Activated naive CD4-positive, alpha-beta T cell treated with anti-CD3 and anti-CD28 coated beads for 36 hours (primary cell): ENCODE measurements at regions not wholly inside any gene's neighbourhood (a gene's known extent, or its start where the extent isn't known, plus 50 kb on each side); places are given as distances from the start of the nearest gene placed in this dataset.

Source experiments
- CTCF ChIA-PET: fragments of 350-600 bp; sonication (Branson Sonifier 250); formaldehyde crosslinking; loops from one replicate; lab custom pipeline; 2021; ENCODE audit warnings: antibody characterized with exemption; lab: Charles Lee
- DNase-seq: peaks from one replicate; pipeline ENCODE4 v3.0.0-alpha.2; 2020
- H3K27ac Mint-ChIP-seq: one replicate; pipeline ENCODE4 v1.8.0; 2021; ENCODE audit warnings: mild to moderate bottlenecking, mixed read lengths
- H3K27me3 Mint-ChIP-seq: one replicate; pipeline ENCODE4 v1.8.0; 2021; ENCODE audit warnings: low read depth, mixed read lengths
- H3K36me3 Mint-ChIP-seq: one replicate; pipeline ENCODE4 v1.8.0; 2021; ENCODE audit warnings: low read depth, mixed read lengths
- H3K4me1 Mint-ChIP-seq: one replicate; pipeline ENCODE4 v1.8.0; 2021; ENCODE audit warnings: low read depth, mixed read lengths
- H3K4me3 Mint-ChIP-seq: one replicate; pipeline ENCODE4 v1.8.0; 2021; ENCODE audit warnings: mild to moderate bottlenecking, moderate library complexity, mixed read lengths
- H3K9me3 Mint-ChIP-seq: one replicate; pipeline ENCODE4 v1.8.0; 2021; ENCODE audit warnings: mixed read lengths
- intact Hi-C: fragments of 100-400 bp; cut with micrococcal nuclease; formaldehyde crosslinking; loops from one replicate; pipeline ENCODE4 v1.15.1; 2023

DNA sequence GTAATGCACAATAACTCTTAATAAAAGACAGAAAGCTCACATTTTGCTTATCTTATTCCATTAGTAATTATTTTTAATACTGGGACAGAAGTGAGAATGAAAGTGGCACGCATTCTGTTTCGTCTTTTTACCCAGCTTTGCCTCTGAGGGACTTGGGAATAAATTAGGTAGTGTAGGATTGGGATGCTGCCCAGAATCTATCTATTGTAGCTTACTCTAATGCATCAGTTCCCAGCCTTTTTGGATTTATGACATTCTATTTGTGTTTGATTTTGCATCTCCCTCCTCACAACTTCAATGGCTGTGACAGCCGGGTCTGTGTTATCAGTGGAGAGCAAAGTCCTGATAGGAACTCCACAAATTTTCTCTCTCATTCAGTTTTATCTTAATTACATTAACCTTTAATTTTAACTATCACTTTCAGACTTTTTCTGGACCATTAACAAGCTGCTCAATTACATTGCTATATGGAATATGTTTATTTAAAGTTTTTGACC lies 62.9 kb upstream of the TULP4 start:
- intact Hi-C loops = no loop called here
- CTCF ChIA-PET = interaction anchor here (1.6 kb wide), 1 partner anchor 28 kb away, joined by 4 read pairs; no protein-coding TSS in a partner anchor
- Mint-ChIP-seq H3K27ac (no peak overlapping the region), H3K4me3 (no peak overlapping the region), H3K27me3 (no peaks in the 10 kb centered on the region), H3K36me3 (peaks cover 12% of the 10 kb centered on the region), H3K9me3 (no peaks in the 10 kb centered on the region), H3K4me1 (peaks cover 5% of the 10 kb centered on the region)
- no peak for DNase-seq

DNA sequence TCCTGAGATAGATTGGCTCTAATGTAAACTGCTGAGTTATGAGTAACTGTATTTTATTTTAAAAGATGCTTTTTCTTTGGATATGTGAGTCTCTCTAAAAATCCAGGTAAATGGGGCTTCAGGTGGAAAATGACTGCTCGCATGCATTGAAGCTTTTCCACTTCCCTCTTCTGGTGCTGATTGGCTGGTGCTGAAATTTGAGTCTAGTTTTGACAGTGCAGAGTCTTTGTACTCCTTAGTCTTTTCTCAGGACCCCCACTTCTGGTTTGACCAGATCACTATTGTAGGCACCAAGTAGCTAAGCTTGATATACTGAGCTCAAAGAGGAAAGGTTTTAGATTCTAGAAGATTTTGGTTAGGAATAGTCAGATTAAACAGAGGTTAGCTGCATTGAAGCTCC lies 60.7 kb upstream of the TULP4 start:
- Mint-ChIP-seq H3K4me1 (peaks cover 22% of the 10 kb centered on the region), H3K27me3 (no peaks in the 10 kb centered on the region), H3K4me3 (no peak overlapping the region), H3K27ac (no peak overlapping the region), H3K9me3 (no peaks in the 10 kb centered on the region), H3K36me3 (peaks cover 10% of the 10 kb centered on the region)
- CTCF ChIA-PET = interaction anchor here (0.6 kb wide), 1 partner anchor 11 kb away, joined by 3 read pairs; no protein-coding TSS in a partner anchor
- no peak for DNase-seq
- intact Hi-C loops = no loop called here

DNA sequence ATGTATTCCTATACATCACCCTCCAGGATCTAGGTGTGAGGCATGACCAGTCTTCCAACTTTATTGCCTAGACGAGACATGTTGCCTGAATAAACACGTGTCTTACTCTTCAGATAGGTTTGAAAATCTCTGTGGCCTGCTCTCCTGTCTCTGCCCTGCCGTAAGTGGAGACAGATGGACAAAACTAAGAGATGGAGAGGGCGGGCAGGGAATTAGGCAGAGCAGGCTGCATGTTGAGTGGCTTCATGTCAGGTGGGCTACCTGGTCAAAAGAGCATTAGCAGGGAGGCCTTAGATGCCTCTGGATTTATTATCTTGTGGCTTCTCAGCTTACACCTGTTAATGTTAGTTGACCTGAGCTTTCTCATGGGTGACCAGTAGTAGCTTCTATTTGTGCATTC lies 59.0 kb upstream of the TULP4 start:
- H3K9me3 Mint-ChIP-seq = no peaks in the 10 kb centered on the region
- H3K4me3 Mint-ChIP-seq = no peak overlapping the region
- intact Hi-C loops = no loop called here
- DNase-seq = no peak
- peaks cover 6% of the 10 kb centered on the region for H3K36me3 Mint-ChIP-seq
- peaks cover 28% of the 10 kb centered on the region for H3K4me1 Mint-ChIP-seq
- no peak overlapping the region for H3K27ac Mint-ChIP-seq
- no peaks in the 10 kb centered on the region for H3K27me3 Mint-ChIP-seq
- CTCF ChIA-PET = interaction anchor here (0.5 to 1.6 kb wide), 3 partner anchors 9 to 300 kb away, joined by 3 to 4 read pairs (median 3); no protein-coding TSS in a partner anchor

DNA sequence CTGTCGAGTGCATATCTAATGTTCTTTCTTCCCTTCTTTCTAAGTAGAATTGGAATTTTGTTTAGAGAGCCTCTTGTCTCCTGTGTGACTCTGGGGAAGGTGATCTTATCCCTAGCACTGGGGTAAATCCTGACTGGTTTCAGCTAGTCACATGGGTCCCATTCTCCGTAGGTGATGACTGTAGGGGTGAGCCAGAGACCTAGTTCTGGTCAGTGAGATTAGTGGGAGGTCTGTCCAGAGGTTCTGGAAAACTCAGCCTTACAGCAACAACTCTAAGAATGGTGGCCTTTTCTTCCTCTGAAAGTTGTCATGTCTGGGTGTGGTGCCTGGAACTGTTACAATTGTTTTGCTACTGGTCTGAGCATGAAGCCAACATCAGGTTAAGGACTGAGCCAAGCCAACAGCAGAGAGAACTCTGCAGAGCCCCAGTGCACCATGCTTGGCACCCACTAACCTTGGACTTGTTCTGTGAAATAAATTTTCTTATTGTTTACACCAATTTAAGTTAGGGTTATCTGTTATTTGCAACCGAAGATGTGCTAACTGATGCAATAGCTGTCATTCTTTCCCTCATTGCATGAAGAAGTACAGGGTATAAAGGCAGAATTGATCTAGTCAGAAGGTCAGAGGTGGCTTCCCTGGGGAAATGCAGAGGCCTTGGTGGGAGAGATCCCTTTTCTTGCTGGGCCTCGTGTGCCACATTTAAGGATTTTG lies 56.8 kb upstream of the TULP4 start:
- no peaks in the 10 kb centered on the region for H3K9me3 Mint-ChIP-seq
- peaks cover 28% of the 10 kb centered on the region for H3K4me1 Mint-ChIP-seq
- H3K27me3 Mint-ChIP-seq = no peaks in the 10 kb centered on the region
- peaks cover 6% of the 10 kb centered on the region for H3K36me3 Mint-ChIP-seq
- H3K4me3 Mint-ChIP-seq = no peak overlapping the region
- CTCF ChIA-PET = no interaction called here
- H3K27ac Mint-ChIP-seq = no peak overlapping the region
- intact Hi-C loops = no loop called here
- peak; percentile 14 for DNase-seq

DNA sequence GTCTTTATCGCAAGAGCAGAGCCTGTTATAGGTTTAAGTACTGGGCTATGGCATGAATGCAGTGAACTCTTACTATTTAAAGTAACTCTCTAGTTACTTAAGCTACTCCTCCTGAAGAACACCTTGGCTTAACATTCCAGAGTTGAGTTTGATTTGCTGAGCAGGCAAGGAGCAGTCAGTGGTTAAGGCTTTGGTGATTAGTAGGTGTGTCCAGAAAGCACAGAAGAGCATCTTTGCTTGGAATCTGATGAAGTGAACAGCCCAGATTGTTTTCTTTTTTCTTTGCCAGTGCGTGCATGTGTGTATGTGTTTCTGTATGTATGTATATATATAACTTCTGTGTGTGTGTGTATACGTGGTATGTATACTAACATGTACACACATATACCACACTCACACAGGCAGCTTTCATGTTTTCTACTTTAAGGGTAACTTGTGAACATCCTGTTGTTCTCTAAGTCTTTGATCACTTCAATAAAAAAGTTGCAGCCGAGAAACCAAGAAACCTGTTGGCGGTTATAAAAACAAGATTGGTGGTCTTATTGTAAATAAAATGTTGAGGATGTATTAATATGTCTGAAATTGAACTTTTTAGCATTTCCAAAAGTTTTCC lies 56.2 kb upstream of the TULP4 start:
- H3K27ac Mint-ChIP-seq = no peak overlapping the region
- H3K4me1 Mint-ChIP-seq = peaks cover 28% of the 10 kb centered on the region
- DNase-seq = no peak
- H3K36me3 Mint-ChIP-seq = peaks cover 6% of the 10 kb centered on the region
- intact Hi-C loops = no loop called here
- CTCF ChIA-PET = interaction anchor here (1.1 kb wide), 1 partner anchor 17 kb away, joined by 3 read pairs; no protein-coding TSS in a partner anchor
- H3K9me3 Mint-ChIP-seq = no peaks in the 10 kb centered on the region
- no peak overlapping the region for H3K4me3 Mint-ChIP-seq
- H3K27me3 Mint-ChIP-seq = no peaks in the 10 kb centered on the region

DNA sequence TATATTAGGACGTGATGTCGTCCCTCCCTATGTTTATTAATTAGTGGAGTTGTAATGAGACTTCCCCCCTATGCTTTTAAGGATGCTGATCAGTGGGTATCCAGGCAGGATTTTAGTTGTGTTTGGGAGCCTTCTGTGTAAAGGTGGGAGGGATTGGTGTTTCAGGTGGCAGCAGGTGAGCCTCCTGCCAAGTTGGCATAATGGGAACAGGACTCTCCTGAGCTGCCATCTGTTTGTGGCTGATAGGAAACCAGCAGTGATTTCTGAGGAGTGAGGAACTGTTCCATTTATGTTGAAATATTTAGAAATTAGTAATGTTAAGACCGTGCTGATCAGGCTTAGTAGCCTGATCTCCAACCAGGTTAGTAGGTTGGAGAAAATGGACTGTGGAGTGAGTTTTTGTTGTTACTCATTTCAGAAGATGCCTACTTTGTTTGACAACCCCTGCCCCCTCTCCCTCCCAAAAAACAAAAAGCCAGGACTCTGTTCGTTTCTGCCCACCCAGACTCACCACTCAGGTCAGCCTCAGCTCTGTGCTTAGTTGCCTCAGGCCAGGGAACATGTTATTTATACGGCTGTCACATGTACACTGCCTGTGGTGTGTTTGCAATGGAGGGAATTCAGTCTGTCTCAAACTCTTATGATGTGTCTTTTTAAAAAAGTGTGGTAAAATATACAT lies 55.4 kb upstream of the TULP4 start:
- Mint-ChIP-seq H3K27ac (no peak overlapping the region), H3K36me3 (peaks cover 4% of the 10 kb centered on the region), H3K4me1 (peaks cover 24% of the 10 kb centered on the region), H3K9me3 (no peaks in the 10 kb centered on the region), H3K4me3 (no peak overlapping the region), H3K27me3 (no peaks in the 10 kb centered on the region)
- CTCF ChIA-PET = interaction anchor here (1.1 kb wide), 1 partner anchor 16 kb away, joined by 3 read pairs; no protein-coding TSS in a partner anchor
- intact Hi-C loops = no loop called here
- DNase-seq = no peak

DNA sequence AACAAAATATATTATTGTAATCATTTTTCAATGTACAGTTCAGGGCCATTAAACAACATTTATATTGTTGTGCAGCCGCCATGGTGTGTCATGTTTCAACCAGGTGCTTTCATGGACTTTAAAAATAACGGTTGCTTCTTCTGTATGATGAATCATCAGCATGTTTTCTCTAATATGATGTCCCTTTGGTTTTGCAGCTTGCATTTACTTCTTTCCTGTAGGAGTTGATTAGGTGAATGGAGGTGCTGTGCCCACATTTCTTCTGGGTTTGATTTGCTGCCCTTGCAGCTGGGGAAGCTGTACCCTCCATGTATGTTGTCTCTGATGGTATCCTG lies 54.9 kb upstream of the TULP4 start:
- no peak for DNase-seq
- Mint-ChIP-seq H3K4me1 (peaks cover 23% of the 10 kb centered on the region), H3K27ac (no peak overlapping the region), H3K9me3 (no peaks in the 10 kb centered on the region), H3K27me3 (no peaks in the 10 kb centered on the region), H3K4me3 (no peak overlapping the region), H3K36me3 (peaks cover 4% of the 10 kb centered on the region)
- intact Hi-C loops = no loop called here
- CTCF ChIA-PET = no interaction called here

DNA sequence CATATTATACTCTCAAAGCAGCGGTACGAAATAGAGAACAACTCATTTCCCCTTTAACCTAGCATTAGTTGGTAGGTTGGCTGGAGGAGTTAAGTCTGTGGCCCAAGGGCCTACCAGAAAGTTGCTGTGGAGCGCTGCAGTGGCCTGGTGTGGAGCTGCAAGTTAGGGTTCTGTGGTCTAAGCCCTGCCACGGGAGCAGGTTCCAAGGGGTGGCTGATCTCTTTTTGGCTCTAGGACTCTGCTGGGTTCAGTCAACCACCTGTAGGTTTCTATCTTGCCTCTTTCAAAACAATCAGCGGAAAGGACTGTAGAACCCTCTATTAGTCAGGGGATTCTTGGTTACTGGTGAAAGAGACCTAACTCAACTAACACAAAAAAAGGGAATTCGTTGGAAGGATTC lies 54.5 kb upstream of the TULP4 start:
- Mint-ChIP-seq H3K9me3 (no peaks in the 10 kb centered on the region), H3K27me3 (no peaks in the 10 kb centered on the region), H3K4me3 (no peak overlapping the region), H3K36me3 (peaks cover 1% of the 10 kb centered on the region), H3K27ac (no peak overlapping the region), H3K4me1 (peaks cover 24% of the 10 kb centered on the region)
- DNase-seq = no peak
- intact Hi-C loops = no loop called here
- CTCF ChIA-PET = no interaction called here

DNA sequence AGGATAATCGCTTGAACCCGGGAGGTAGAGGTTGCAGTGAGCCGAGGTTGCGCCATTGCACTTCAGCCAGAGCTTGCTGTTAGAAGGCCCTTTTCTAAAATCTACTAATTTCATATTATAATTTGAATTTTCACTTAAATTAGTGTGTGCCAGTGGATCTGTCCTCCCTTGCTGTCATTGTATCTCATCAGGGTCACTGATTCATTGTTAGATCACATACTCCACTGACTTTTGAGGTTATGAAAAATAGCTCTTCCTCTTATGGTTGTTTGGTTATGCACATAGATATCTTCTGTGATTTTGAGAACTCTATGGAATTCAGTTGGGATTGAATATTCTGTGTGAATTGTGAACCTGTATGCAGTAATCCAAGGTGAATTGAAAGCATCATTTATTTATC lies 53.1 kb upstream of the TULP4 start:
- H3K27me3 Mint-ChIP-seq = no peaks in the 10 kb centered on the region
- no peak for DNase-seq
- H3K27ac Mint-ChIP-seq = no peak overlapping the region
- intact Hi-C loops = no loop called here
- H3K9me3 Mint-ChIP-seq = no peaks in the 10 kb centered on the region
- peaks cover 26% of the 10 kb centered on the region for H3K4me1 Mint-ChIP-seq
- CTCF ChIA-PET = no interaction called here
- H3K4me3 Mint-ChIP-seq = no peak overlapping the region
- no peaks in the 10 kb centered on the region for H3K36me3 Mint-ChIP-seq

DNA sequence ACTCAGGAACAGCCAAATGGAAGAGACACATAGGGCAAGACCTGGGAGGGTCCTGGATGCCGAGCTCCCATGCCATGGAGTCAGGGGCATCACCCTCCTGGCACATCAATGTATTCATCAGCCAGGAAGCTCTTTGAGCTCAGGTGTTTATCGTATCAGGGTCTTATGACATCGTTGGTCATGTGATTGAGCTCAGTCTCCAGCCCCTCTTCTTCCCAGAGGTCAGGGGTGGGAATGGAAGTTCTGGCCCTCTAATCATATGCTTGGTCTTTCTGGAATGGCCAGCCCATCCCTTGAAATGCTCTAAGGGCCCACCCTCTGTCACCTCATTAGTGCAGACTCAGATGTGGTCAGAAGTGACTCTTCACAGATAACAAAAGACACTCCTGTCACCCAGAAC lies 52.4 kb upstream of the TULP4 start:
- intact Hi-C loops = no loop called here
- H3K36me3 Mint-ChIP-seq = no peaks in the 10 kb centered on the region
- H3K27ac Mint-ChIP-seq = no peak overlapping the region
- H3K4me1 Mint-ChIP-seq = peaks cover 26% of the 10 kb centered on the region
- H3K27me3 Mint-ChIP-seq = no peaks in the 10 kb centered on the region
- H3K9me3 Mint-ChIP-seq = no peaks in the 10 kb centered on the region
- no peak overlapping the region for H3K4me3 Mint-ChIP-seq
- DNase-seq = no peak
- CTCF ChIA-PET = interaction anchor here (0.6 kb wide), 1 partner anchor 162 kb away, joined by 3 read pairs; no protein-coding TSS in a partner anchor

DNA sequence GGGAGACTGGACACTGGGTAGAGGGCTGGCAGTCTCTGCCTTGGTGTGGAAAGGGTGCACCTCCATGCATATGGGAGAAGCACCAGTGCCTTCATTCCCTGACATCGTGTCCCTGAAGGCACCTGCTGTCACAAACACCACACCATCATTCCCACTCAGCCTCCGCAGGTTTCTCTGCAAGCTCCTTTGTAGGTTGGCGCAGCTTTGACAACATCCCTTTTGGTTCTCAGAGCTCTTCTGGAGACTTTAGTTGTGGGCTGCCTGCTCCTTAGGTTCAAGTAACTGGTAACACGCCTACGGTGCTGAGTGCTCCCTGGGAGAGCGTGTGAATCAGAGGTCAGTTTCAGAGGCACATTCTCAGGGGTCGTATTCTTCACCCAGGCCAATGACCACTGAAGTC lies 50.2 kb upstream of the TULP4 start:
- intact Hi-C loops = no loop called here
- Mint-ChIP-seq H3K27ac (no peak overlapping the region), H3K27me3 (no peaks in the 10 kb centered on the region), H3K4me3 (no peak overlapping the region), H3K36me3 (peaks cover 2% of the 10 kb centered on the region), H3K4me1 (peaks cover 7% of the 10 kb centered on the region), H3K9me3 (no peaks in the 10 kb centered on the region)
- CTCF ChIA-PET = interaction anchor here (1.0 kb wide), 1 partner anchor 9 kb away, joined by 3 read pairs; no protein-coding TSS in a partner anchor
- DNase-seq = no peak
